NT2/D1 (cell line): ENCODE measurements at regions not wholly inside any gene's neighbourhood (a gene's known extent, or its start where the extent isn't known, plus 50 kb on each side); places are given as distances from the start of the nearest gene placed in this dataset.
"Not testable (repeated sequence)": the region's sequence is repeated elsewhere in the genome, so short reads cannot be mapped to it uniquely, and the experiment has no call there.

Source experiments
- DNase-seq: peaks from one replicate; pipeline ENCODE4 v3.0.0-alpha.2; 2011; ENCODE audit warnings: low read depth, low spot score
- H3K27me3 ChIP-seq: 2 replicates; pipeline ENCODE4 v1.6.0; 2011; ENCODE audit warnings: mild to moderate bottlenecking; ENCODE audit not compliant: insufficient read length, insufficient read depth
- H3K36me3 ChIP-seq: 2 replicates; pipeline ENCODE4 v1.6.1; 2011; ENCODE audit warnings: mild to moderate bottlenecking, low read length, mixed read lengths; ENCODE audit not compliant: insufficient read depth, insufficient read length
- H3K4me1 ChIP-seq: 2 replicates; pipeline ENCODE4 v1.5.1; 2011; ENCODE audit not compliant: insufficient read depth, insufficient read length
- H3K4me3 ChIP-seq: 2 replicates; pipeline ENCODE4 v1.5.1; 2011; ENCODE audit warnings: low read depth; ENCODE audit not compliant: insufficient read length
- H3K9ac ChIP-seq: 2 replicates; pipeline ENCODE4 v1.6.0; 2011; ENCODE audit warnings: low read depth; ENCODE audit not compliant: insufficient read length
- H3K9me3 ChIP-seq: 2 replicates; pipeline ENCODE4 v1.5.1; 2011; ENCODE audit warnings: mild to moderate bottlenecking, low read length; ENCODE audit not compliant: insufficient read depth
- SUZ12 ChIP-seq: IDR thresholded peaks from 2 replicates; pipeline ENCODE4 v1.6.1; 2011; ENCODE audit not compliant: insufficient read length, insufficient read depth; ENCODE audit errors: extremely low read depth
- YY1 ChIP-seq: IDR thresholded peaks from 2 replicates; pipeline ENCODE4 v1.6.1; 2011; ENCODE audit not compliant: insufficient read length, insufficient read depth
- ZNF274 ChIP-seq: IDR thresholded peaks from 2 replicates; pipeline ENCODE4 v1.6.1; 2011; ENCODE audit warnings: mild to moderate bottlenecking, low read depth, low read length

DNA sequence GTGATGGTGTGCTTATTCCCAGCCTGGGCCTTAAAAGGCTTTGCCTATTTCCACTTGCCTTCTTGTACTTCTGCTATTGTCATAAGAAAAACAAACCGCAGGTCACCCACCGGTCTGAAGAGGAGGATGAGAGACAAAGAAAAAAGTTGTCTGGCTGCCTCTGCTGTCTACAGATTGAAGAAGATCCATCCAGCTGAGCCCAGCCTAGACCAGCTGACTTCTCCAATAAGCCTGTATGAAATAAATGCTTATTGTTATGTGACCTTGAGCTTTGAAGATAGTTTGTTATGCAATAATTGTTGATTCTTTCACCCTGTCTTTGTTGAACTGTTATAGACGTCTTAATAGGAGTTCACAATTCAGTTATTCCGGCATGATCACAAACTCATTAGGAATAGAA lies 223.8 kb upstream of the PRSS16 start:
- peaks cover 2% of the 10 kb centered on the region for H3K4me1 ChIP-seq
- no peak for DNase-seq
- no peak overlapping the region for H3K9ac ChIP-seq
- H3K36me3 ChIP-seq: no peaks in the 10 kb centered on the region
- no peaks in the 10 kb centered on the region for H3K9me3 ChIP-seq
- H3K27me3 ChIP-seq: no peaks in the 10 kb centered on the region
- no peak overlapping the region for H3K4me3 ChIP-seq
- TF ChIP-seq ZNF274 (no peak), YY1 (no peak), SUZ12 (no peak)

DNA sequence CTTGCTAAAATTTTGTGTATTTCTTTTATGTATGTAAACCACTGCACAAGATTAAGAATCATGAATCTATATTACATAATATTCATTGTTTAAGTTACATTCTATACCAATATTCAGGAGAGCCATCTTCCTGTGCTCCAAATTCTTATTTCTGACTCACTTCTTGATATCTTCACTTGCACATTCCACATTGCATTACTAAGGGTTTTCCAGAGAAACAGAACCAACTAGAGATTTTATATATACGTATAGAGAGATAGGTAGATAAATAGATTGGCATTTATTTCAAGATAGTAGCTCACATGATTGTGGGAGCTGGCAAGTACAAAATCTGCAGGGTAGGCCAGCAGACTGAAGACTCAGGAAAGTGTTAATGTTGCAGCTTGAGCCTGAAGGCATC lies 222.2 kb upstream of the PRSS16 start:
- H3K9me3 ChIP-seq: no peaks in the 10 kb centered on the region
- no peak for DNase-seq
- H3K4me3 ChIP-seq: no peak overlapping the region
- H3K36me3 ChIP-seq: no peaks in the 10 kb centered on the region
- TF ChIP-seq SUZ12 (no peak), YY1 (no peak), ZNF274 (no peak)
- peaks cover 2% of the 10 kb centered on the region for H3K4me1 ChIP-seq
- H3K27me3 ChIP-seq: no peaks in the 10 kb centered on the region
- H3K9ac ChIP-seq: no peak overlapping the region

DNA sequence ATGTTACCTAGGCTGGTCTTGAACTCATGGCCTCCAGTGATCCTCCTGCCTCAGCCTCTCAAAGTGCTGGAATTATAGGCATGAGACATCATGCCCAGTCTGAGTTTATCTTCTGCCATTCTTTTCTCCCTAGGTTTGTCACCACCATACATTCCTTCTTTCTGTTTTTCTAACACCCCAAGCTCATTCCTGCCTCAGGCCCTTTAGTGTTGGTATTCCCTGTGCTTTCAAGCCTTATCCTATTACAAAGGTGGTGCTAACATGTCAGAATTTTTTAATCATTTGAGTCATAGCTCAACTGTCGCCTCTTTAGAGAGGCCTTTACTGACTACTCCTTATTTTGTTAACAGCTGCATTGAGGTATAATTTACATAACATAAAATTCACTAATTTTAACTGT lies 221.1 kb upstream of the PRSS16 start:
- TF ChIP-seq YY1 (no peak), SUZ12 (no peak), ZNF274 (no peak)
- Histone ChIP-seq H3K9me3 (no peaks in the 10 kb centered on the region), H3K4me1 (no peaks in the 10 kb centered on the region), H3K27me3 (no peaks in the 10 kb centered on the region), H3K36me3 (no peaks in the 10 kb centered on the region), H3K4me3 (no peak overlapping the region), H3K9ac (no peak overlapping the region)
- DNase-seq: no peak

DNA sequence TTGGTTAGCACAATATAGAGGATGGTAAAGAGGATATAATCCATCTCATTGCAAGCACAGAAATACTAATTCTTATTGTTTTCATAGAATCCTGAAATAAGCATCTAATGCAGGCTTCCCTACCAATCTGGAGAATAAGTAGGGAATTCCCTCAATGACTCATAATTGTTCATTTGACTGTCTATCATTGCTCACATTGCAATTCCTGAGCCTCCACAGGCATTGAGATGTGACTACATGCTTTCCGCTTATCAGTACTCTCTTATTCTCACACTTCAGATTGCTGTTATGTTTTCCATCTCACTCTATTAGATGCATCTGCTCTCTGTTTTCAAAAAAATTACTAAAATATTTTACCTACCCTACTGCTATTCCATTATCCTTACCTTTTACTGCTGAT lies 216.2 kb upstream of the PRSS16 start:
- H3K36me3 ChIP-seq: no peaks in the 10 kb centered on the region
- H3K27me3 ChIP-seq: no peaks in the 10 kb centered on the region
- no peak overlapping the region for H3K4me3 ChIP-seq
- H3K9ac ChIP-seq: no peak overlapping the region
- no peaks in the 10 kb centered on the region for H3K4me1 ChIP-seq
- no peak for DNase-seq
- H3K9me3 ChIP-seq: no peaks in the 10 kb centered on the region
- TF ChIP-seq ZNF274 (no peak), YY1 (no peak), SUZ12 (no peak)

DNA sequence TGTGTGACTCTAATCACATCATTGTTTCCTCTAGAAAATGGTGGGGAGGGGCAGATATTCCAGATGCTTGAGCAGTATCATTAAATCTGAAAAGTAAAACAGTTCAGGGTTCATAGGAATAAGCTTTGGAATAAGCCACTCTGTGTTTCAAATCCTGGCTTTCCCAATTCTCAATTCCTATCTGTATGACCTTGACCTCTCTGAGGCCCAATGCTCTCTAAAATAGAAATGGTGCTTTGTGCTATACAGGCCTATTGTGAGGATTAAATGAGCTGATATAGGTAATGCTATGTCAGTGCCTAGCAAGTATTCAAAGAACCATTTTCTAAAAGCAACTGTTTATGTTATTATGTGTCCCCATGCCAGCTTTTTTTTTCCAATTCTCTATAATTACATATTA lies 209.0 kb upstream of the PRSS16 start:
- Histone ChIP-seq H3K27me3 (no peaks in the 10 kb centered on the region), H3K9ac (no peak overlapping the region), H3K9me3 (no peaks in the 10 kb centered on the region), H3K4me1 (no peaks in the 10 kb centered on the region), H3K36me3 (no peaks in the 10 kb centered on the region), H3K4me3 (no peak overlapping the region)
- no peak for DNase-seq
- TF ChIP-seq SUZ12 (no peak), YY1 (no peak), ZNF274 (no peak)

DNA sequence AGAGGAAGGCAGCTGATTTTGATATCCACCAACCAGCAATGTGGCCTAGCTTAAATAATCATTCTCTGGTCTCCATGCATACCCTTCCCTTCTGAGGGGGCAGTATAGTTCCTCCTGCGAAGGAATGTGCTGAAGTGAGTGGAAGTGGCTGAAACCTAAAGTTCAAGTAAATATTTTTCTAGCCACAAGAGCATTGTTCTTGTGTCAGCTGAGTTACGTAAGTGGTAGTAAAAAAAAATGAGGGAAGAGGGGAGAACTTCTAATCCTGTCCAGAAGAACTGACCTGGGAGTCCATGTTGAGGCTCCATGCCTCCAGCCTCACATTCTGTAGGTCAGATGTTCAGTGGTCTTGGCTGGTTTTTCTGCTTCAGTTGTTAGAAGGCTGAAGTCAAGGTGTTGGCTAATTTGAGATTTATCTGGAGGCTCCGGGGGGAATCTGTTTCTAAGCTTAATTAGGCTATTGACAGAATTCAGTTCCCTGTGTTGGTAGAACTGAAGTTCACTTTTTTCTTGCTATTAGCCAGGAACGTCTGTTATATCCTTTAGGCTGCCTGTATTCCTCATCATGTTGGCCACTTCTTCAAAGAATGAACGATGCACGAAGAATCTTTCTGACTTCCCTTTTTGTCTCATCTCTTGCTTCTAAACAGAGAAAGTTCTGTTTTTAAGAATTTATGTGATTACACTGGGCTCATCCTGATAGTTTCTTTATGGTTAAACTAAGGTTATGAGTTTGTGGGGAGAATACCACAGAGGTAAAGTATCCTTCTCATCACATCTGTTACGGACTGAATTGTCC lies 207.1 kb upstream of the PRSS16 start:
- Histone ChIP-seq H3K27me3 (no peaks in the 10 kb centered on the region), H3K4me1 (no peaks in the 10 kb centered on the region), H3K9ac (no peak overlapping the region), H3K4me3 (no peak overlapping the region), H3K9me3 (no peaks in the 10 kb centered on the region), H3K36me3 (no peaks in the 10 kb centered on the region)
- TF ChIP-seq SUZ12 (no peak), ZNF274 (no peak), YY1 (no peak)
- no peak for DNase-seq

DNA sequence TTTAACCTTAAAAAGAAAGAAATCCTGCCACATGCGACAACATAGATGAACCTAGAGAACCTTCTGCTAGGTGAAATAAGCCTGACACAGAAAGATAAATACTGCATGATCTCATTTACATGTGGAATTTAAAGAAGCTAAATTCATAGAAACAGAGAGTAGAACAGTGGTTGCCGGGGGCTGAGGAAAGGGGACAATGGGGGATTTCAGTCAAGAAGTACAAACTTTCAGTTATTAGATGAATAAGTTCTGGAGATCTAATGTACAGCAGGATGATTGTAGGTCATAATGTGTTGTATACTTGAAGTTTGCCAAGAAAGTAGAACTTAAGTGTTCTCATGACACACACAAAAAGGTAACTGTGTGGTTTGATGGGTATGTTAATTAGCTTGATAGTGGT lies 204.3 kb upstream of the PRSS16 start:
- no peak overlapping the region for H3K4me3 ChIP-seq
- TF ChIP-seq ZNF274: no peak
- TF ChIP-seq YY1: no peak
- TF ChIP-seq SUZ12: no peak
- H3K9ac ChIP-seq: no peak overlapping the region
- H3K36me3 ChIP-seq: no peaks in the 10 kb centered on the region
- DNase-seq: no peak
- H3K27me3 ChIP-seq: no peaks in the 10 kb centered on the region
- no peaks in the 10 kb centered on the region for H3K9me3 ChIP-seq
- no peaks in the 10 kb centered on the region for H3K4me1 ChIP-seq

DNA sequence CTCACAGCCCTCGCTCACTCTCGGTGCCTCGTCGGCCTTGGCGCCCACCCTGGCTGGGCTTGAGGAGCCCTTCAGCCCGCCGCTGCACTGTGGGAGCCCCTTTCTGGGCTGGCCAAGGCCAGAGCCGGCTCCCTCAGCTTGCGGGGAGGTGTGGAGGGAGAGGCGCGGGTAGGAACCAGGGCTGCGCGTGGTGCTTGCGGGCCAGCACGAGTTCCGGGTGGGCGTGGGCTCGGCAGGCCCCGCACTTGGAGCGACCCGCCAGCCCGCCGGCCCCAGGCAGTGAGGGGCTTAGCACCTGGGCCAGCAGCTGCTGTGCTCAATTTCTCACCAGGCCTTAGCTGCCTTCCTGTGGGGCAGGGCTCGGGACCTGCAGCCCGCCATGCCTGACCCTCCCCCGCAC lies 202.4 kb upstream of the PRSS16 start:
- H3K9me3 ChIP-seq, H3K27me3 ChIP-seq, DNase-seq, H3K4me3 ChIP-seq, H3K4me1 ChIP-seq, H3K9ac ChIP-seq, H3K36me3 ChIP-seq: not testable (repeated sequence)

DNA sequence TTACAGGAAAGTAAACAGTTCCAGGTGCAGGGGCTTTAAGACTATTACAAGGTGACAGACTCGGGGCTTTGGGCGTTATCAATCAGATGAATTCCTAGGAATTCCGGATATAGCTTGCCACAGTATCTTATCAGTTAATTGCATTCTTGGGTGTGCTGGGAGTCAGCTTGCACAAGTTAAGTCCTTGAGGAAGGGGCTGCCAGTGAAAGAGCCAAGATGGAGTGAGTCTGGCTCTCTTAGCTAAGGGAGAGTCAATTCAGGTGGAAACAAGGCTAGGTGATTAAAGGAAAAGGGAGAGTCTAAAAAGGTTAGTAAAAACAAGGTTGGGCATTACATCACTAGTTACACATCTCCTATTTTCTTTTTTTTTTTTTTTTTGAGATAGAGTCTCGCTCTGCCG lies 199.8 kb upstream of the PRSS16 start:
- not testable (repeated sequence) for H3K9ac ChIP-seq, H3K9me3 ChIP-seq, H3K4me3 ChIP-seq, H3K27me3 ChIP-seq, DNase-seq, H3K4me1 ChIP-seq, H3K36me3 ChIP-seq
